HG02852 (cell line): ENCODE measurements at regions not wholly inside any gene's neighbourhood (a gene's known extent, or its start where the extent isn't known, plus 50 kb on each side); places are given as distances from the start of the nearest gene placed in this dataset.
A peak's percentile ranks its signal among the peaks of the same experiment; 100 is the strongest.

ENCODE experiments used
- ATAC-seq: cut with Tn5 transposase; IDR thresholded peaks from one replicate; pipeline ENCODE4 v1.9.1; 2021; ENCODE audit warnings: mild to moderate bottlenecking, moderate library complexity; ENCODE audit not compliant: unreplicated experiment

DNA sequence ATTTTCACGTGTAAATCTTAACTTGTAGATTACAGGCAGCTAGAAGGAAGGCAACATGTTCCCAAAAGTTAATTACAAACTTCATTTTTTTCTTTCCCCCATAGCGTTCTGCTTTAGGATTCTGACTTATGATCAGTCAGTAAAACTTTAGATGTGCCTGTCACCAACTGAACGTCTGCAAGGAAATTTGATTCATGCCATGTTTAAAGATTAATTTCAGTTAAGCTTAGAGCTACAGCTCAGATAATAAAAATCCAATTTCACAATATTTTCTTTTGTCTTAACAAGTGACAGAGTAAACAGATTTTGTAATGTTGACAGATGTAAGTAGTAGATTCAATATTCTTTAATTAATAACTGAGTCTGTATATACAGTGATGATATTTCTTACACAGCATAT, 253.1 kb downstream of the NFKBIZ start:
- ATAC-seq, result no peak

DNA sequence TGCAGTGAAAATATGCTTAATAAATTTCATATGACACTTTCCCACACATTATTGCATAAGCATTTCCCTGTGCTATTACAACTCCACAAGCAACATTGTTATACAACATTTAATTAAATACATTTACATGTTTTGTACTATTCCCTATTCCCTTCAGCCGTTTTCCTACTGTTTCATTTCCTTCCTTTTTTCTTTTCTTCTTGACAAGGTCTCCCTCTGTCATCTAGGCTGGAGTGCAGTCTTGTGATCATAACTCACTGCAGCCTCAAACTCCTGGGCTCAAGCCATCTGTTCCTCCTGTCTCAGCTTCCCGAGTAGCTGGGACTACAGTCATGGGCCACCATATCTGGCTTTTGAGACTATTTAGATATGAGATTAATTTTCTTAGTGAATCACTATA, 254.7 kb downstream of the NFKBIZ start:
- no peak for ATAC-seq

GRCh38 chr3:102105193-102105592, 255.9 kb downstream of the NFKBIZ start:
- ATAC-seq, result no peak

GRCh38 chr3:102106416-102107097, 257.2 kb downstream of the NFKBIZ start:
- ATAC-seq, result no peak

- no peak for ATAC-seq
These were observed 263.5 kb downstream of the NFKBIZ start for GRCh38 chr3:102112704-102113230.

DNA sequence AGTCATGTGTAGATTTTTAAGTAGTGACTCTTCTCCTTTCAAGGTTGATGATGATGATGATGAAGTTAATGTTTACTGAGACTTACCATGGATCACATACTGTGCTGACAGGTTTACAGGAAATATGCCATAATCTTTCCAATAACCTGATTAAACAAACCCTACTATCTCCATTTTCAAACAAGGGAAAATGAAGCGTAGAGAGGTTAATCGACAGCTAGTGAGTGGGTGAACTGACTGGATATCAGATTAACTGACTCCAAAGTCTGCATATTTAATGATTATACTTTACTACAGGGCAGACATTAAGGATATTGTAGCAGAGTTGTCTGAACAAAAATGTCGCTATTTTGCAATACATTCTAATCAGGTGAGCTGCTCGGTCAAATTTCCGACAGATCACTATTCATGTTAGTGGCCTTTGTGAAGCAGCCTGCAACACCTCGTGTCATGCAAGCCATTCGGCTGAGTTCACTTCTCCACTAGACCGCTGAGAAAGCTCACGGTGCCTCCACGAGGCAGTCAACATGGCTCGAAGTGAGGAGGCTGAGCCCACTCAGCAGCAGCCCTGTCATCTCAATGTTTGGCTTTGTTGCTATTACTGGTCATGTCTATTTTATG, 264.2 kb downstream of the NFKBIZ start:
- no peak for ATAC-seq

GRCh38 chr3:102114264-102114979, 265.1 kb downstream of the NFKBIZ start:
- no peak for ATAC-seq

DNA sequence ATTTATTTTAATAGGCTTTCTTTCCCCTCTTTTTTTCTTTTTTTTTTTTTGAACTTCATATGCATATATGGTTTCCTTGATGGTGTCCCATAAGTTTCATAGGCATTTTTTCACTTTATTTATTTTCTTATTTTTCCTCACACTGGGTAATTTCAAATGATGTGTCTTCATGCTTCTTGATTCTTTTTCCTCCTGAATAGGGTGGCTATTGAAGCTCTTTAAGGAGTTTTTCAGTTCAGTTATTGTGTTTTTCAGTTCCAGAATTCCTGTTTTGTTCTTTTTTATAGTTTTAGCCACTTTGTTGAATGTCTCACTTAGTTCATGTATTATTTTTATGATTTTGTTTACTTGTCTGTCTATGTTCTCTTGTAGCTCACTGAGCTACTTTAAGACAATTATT, 273.2 kb downstream of the NFKBIZ start:
- ATAC-seq, result no peak

DNA sequence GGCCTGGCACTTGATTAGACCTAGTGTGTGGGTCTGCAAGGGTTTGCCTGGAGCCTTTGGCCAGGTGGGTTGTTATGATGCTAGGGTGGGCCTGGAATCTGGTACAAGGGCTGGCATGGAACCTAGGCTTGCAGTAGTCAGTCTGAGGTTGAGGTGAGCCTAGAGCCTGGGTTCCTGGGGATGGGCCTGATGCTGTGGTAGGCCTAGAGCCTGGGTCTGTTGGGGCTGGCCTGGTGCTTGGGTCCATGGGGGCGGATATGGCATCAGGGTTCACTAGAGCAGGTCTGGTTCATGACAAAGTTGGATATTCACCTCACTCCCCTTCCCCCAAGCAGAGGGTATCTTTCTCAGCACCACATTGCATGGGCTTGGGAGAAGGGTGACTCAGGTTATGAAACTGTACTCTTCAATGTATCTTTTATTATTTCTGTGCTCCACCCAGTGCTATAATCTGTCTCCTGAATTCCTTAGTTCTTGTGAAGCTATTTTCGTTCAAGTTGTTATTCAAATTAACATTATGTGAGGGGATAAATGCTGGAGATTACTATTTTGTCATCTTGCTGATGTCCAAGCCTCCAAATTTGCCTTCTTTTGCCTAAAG, 274.4 kb downstream of the NFKBIZ start:
- no peak for ATAC-seq

DNA sequence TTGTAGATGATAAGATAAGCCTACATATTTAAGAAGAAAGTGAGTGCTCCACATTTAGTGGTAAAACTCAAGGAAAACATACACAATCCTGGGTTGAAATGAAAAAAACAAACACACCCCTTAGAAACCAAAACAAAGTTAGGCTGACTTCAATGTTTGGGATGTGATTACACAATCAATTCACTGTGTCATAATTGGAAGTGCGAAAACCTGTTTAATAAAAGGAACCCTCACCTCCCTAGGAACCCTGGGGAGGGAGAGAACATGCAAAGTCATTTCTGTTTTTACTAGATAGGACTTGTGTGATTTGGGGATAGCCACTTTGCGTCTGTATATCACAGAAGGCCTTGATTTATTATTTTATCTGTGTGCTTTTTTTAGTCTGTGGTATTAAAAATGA, 275.0 kb downstream of the NFKBIZ start:
- no peak for ATAC-seq

DNA sequence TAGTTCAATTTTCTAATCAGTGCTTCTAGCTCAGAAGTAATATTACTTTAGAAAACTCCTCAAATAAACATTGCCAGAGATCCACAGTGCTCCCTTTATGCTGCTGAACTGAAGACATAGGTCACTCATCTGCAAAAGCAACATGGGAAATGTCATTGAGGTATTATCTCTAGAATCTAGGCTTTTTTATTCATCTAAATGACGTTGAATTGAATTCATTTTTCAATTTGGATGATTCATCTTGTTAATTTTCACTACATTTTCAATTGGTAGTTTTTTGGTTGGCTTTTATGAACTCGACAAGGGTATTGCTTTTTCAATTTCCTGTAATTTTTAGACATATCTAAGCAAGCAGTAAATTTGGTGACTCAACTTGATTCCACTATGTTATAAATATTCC, 275.4 kb downstream of the NFKBIZ start:
- ATAC-seq, result no peak

GRCh38 chr3:102125197-102125993, 276.1 kb downstream of the NFKBIZ start:
- no peak for ATAC-seq

GRCh38 chr3:102125994-102126368, 276.7 kb downstream of the NFKBIZ start:
- no peak for ATAC-seq

GRCh38 chr3:102129760-102130608, 280.7 kb downstream of the NFKBIZ start:
- peak; percentile 74 for ATAC-seq

- ATAC-seq, result no peak
These were observed 283.1 kb downstream of the NFKBIZ start for GRCh38 chr3:102132370-102132769.

GRCh38 chr3:102133376-102133775, 284.1 kb downstream of the NFKBIZ start:
- ATAC-seq, result no peak

DNA sequence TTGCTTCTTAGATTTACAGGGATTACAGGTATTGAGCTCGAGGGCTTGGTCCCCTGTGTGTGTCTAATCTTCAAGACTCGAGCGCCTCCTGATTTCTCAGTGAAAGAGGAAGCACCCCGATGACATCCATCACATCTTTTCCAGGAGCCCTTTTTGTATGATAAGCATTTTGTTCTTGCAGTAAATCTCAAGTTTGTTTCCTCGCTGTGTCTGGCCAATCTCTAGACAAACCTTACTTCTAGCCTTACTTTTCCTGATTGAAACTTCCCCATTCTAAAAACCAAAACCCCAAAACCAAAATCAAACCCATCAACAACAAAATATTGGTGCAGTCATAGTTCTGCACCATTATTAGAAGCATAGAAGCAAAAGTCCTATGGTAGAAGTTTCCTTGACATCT, 286.0 kb downstream of the NFKBIZ start:
- no peak for ATAC-seq

DNA sequence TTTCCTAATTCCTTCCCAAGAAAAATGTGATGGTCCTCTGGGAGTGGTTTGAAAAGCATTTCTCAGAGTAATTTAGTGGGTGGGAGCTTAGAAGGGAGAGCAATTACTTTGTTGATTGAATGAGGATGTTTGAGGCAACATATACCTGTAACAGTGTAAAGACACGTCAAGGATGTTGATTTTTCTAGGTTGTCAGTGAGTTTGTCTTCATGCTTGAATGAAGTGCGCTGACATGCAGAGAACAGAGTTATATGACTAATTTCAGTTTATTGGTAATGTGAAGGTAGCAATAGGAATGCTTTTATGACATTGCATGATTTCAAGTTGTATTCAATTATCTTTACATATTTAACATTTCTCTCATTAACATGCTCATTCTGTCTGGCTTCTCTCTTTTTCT, 286.9 kb downstream of the NFKBIZ start:
- peak; percentile 50 for ATAC-seq

GRCh38 chr3:102140116-102140515, 290.8 kb downstream of the NFKBIZ start:
- ATAC-seq, result no peak
